Osteoblast (primary cell): ENCODE measurements at regions not wholly inside any gene's neighbourhood (a gene's known extent, or its start where the extent isn't known, plus 50 kb on each side); places are given as distances from the start of the nearest gene placed in this dataset.
A peak's percentile ranks its signal among the peaks of the same experiment; 100 is the strongest.

Source experiments
- DNase-seq: peaks from one replicate; pipeline ENCODE4 v3.0.0; 2011; ENCODE audit warnings: low spot score, mixed read lengths; ENCODE audit not compliant: insufficient read length; ENCODE audit errors: missing footprints
- H2AFZ ChIP-seq: 2 replicates; pipeline ENCODE4 v1.6.0; 2011; ENCODE audit warnings: mild to moderate bottlenecking, low read length
- H3K27ac ChIP-seq: 2 replicates; pipeline ENCODE4 v1.5.1; 2011; ENCODE audit warnings: mild to moderate bottlenecking, low read depth, low read length, moderate library complexity
- H3K27me3 ChIP-seq: 2 replicates; pipeline ENCODE4 v1.6.0; 2012; ENCODE audit warnings: mild to moderate bottlenecking, control low read depth, inconsistent platforms, low read length, moderate library complexity; ENCODE audit not compliant: insufficient read depth
- H3K36me3 ChIP-seq: 2 replicates; pipeline ENCODE4 v1.5.1; 2011; ENCODE audit warnings: mild to moderate bottlenecking, low read length, control low read depth, moderate library complexity; ENCODE audit not compliant: insufficient read depth
- H3K4me1 ChIP-seq: 2 replicates; pipeline ENCODE4 v1.5.1; 2011; ENCODE audit warnings: mild to moderate bottlenecking, low read length, control low read depth, moderate library complexity; ENCODE audit not compliant: insufficient read depth
- H3K4me2 ChIP-seq: 2 replicates; pipeline ENCODE4 v1.6.0; 2011; ENCODE audit warnings: mild to moderate bottlenecking, low read length; ENCODE audit not compliant: insufficient read depth
- H3K4me3 ChIP-seq: fragments of 200-600 bp; sonication (generic); 3 replicates; pipeline ENCODE4 v1.5.1; 2012; ENCODE audit warnings: mild to moderate bottlenecking, low read length, inconsistent platforms; ENCODE audit not compliant: insufficient read depth
- H3K79me2 ChIP-seq: 2 replicates; pipeline ENCODE4 v1.6.0; 2012; ENCODE audit warnings: mild to moderate bottlenecking, low read length, control low read depth, inconsistent platforms; ENCODE audit not compliant: insufficient read depth
- H3K9me3 ChIP-seq: 2 replicates; pipeline ENCODE4 v1.5.1; 2011; ENCODE audit warnings: low read depth, low read length, control low read depth
- H4K20me1 ChIP-seq: 2 replicates; pipeline ENCODE4 v1.6.0; 2012; ENCODE audit warnings: mild to moderate bottlenecking, low read length, control low read depth; ENCODE audit not compliant: insufficient read depth
- CTCF ChIP-seq: IDR thresholded peaks from 2 replicates; pipeline ENCODE4 v1.5.1; 2011; ENCODE audit warnings: mild to moderate bottlenecking, low read depth, low read length, moderate library complexity; ENCODE audit errors: extremely low read depth

- TF ChIP-seq CTCF, result no peak
- H3K27ac ChIP-seq, result no peak overlapping the region
- no peak overlapping the region for H2AFZ ChIP-seq
- no peaks in the 10 kb centered on the region for H3K79me2 ChIP-seq
- no peak overlapping the region for H3K4me3 ChIP-seq
- H3K4me1 ChIP-seq, result no peaks in the 10 kb centered on the region
- no peaks in the 10 kb centered on the region for H3K27me3 ChIP-seq
- H3K4me2 ChIP-seq, result no peak overlapping the region
- no peak for DNase-seq
- no peaks in the 10 kb centered on the region for H4K20me1 ChIP-seq
- H3K36me3 ChIP-seq, result no peaks in the 10 kb centered on the region
- no peaks in the 10 kb centered on the region for H3K9me3 ChIP-seq
Observed at GRCh38 chr4:137611998-137612700, 79.9 kb upstream of the PCDH18 start.

- no peaks in the 10 kb centered on the region for H3K36me3 ChIP-seq
- no peak overlapping the region for H3K4me2 ChIP-seq
- H3K27ac ChIP-seq, result no peak overlapping the region
- peak; percentile 59 for TF ChIP-seq CTCF
- H3K27me3 ChIP-seq, result no peaks in the 10 kb centered on the region
- no peaks in the 10 kb centered on the region for H3K9me3 ChIP-seq
- no peaks in the 10 kb centered on the region for H3K4me1 ChIP-seq
- H4K20me1 ChIP-seq, result no peaks in the 10 kb centered on the region
- no peak overlapping the region for H3K4me3 ChIP-seq
- H2AFZ ChIP-seq, result no peak overlapping the region
- peak; percentile 29 for DNase-seq
- no peaks in the 10 kb centered on the region for H3K79me2 ChIP-seq
Observed at GRCh38 chr4:137610960-137611359, 78.7 kb upstream of the PCDH18 start.

- peak overlapping the region; percentile 48 for H3K27ac ChIP-seq
Observed at GRCh38 chr4:137609718-137610430, 77.6 kb upstream of the PCDH18 start.

More at GRCh38 chr4:137609718-137610430, 77.6 kb upstream of the PCDH18 start:
- Histone ChIP-seq H3K4me3 (peak overlapping the region; percentile 46), H3K79me2 (no peaks in the 10 kb centered on the region), H3K27me3 (no peaks in the 10 kb centered on the region), H3K9me3 (no peaks in the 10 kb centered on the region), H3K36me3 (no peaks in the 10 kb centered on the region), H4K20me1 (no peaks in the 10 kb centered on the region), H3K4me1 (no peaks in the 10 kb centered on the region), H3K4me2 (peak overlapping the region; percentile 73), H2AFZ (peak overlapping the region; percentile 66)
- no peak for TF ChIP-seq CTCF
- peak; percentile 31 for DNase-seq
